Activated B cell treated with CpG ODN at 0.5 μM for 24 hours (primary cell): ENCODE measurements at regions not wholly inside any gene's neighbourhood (a gene's known extent, or its start where the extent isn't known, plus 50 kb on each side); places are given as distances from the start of the nearest gene placed in this dataset.

Experiments used
- ATAC-seq: fragments of 200-7000 bp; cut with Tn5 transposase; one replicate; pipeline ENCODE4 v1.10.0; 2021; ENCODE audit warnings: low read depth, mild to moderate bottlenecking, moderate library complexity
- CTCF ChIA-PET: fragments of 350-600 bp; sonication (Branson Sonifier 250); formaldehyde crosslinking; loops from one replicate; lab custom pipeline; 2021; ENCODE audit warnings: antibody characterized with exemption; lab: Charles Lee
- POLR2A ChIA-PET: fragments of 350-600 bp; sonication (Branson Sonifier 250); formaldehyde crosslinking; loops from one replicate; lab custom pipeline; 2021; ENCODE audit warnings: antibody characterized with exemption; lab: Charles Lee
- DNase-seq: peaks from one replicate; pipeline ENCODE4 v3.0.0; 2022
- H3K27ac Mint-ChIP-seq: one replicate; pipeline ENCODE4 v1.8.0; 2020; ENCODE audit warnings: mixed read lengths
- H3K27me3 Mint-ChIP-seq: one replicate; pipeline ENCODE4 v1.8.0; 2021; ENCODE audit warnings: mixed read lengths
- H3K36me3 Mint-ChIP-seq: one replicate; pipeline ENCODE4 v1.8.0; 2021; ENCODE audit warnings: low read depth, mixed read lengths
- H3K4me1 Mint-ChIP-seq: one replicate; pipeline ENCODE4 v1.8.0; 2021; ENCODE audit warnings: mixed read lengths
- H3K4me3 Mint-ChIP-seq: one replicate; pipeline ENCODE4 v1.8.0; 2020; ENCODE audit warnings: mild to moderate bottlenecking, mixed read lengths
- H3K9me3 Mint-ChIP-seq: one replicate; pipeline ENCODE4 v1.8.0; 2020; ENCODE audit warnings: mixed read lengths
- CTCF ChIP-seq: fragments of 200-600 bp; IDR thresholded peaks from one replicate; pipeline ENCODE4 v1.8.0; 2022; ENCODE audit warnings: antibody characterized with exemption, mild to moderate bottlenecking
- intact Hi-C: fragments of 100-400 bp; cut with micrococcal nuclease; formaldehyde crosslinking; loops from one replicate; pipeline ENCODE4 v1.15.1; 2024

- Mint-ChIP-seq H3K27ac (no peak overlapping the region), H3K9me3 (no peaks in the 10 kb centered on the region), H3K27me3 (no peaks in the 10 kb centered on the region), H3K36me3 (no peaks in the 10 kb centered on the region), H3K4me3 (no peak overlapping the region), H3K4me1 (peaks cover 4% of the 10 kb centered on the region)
- DNase-seq (no peak), ATAC-seq (no peak)
- intact Hi-C loops: no loop called here
- ChIA-PET POLR2A (no interaction called here), CTCF (no interaction called here)
- TF ChIP-seq CTCF: no peak
Observed at GRCh38 chr12:45637242-45637641, 92.3 kb upstream of the ARID2 start.

GRCh38 chr12:45637706-45638105 is 91.8 kb upstream of the ARID2 start:
- H3K9me3 Mint-ChIP-seq: no peaks in the 10 kb centered on the region

GRCh38 chr12:45638386-45638785 is 91.1 kb upstream of the ARID2 start:
- CTCF ChIA-PET: no interaction called here
- no peaks in the 10 kb centered on the region for H3K36me3 Mint-ChIP-seq
- no peak for DNase-seq
- H3K27ac Mint-ChIP-seq: no peak overlapping the region
- POLR2A ChIA-PET: no interaction called here
- no peaks in the 10 kb centered on the region for H3K9me3 Mint-ChIP-seq
- ATAC-seq: no peak
- no peak overlapping the region for H3K4me3 Mint-ChIP-seq
- TF ChIP-seq CTCF: no peak
- peaks cover 4% of the 10 kb centered on the region for H3K4me1 Mint-ChIP-seq
- H3K27me3 Mint-ChIP-seq: no peaks in the 10 kb centered on the region
- intact Hi-C loops: no loop called here

More at GRCh38 chr12:45637706-45638105, 91.8 kb upstream of the ARID2 start:
- ChIA-PET POLR2A (no interaction called here), CTCF (no interaction called here)
- Mint-ChIP-seq H3K4me1 (peaks cover 4% of the 10 kb centered on the region), H3K4me3 (no peak overlapping the region), H3K27ac (no peak overlapping the region), H3K36me3 (no peaks in the 10 kb centered on the region), H3K27me3 (no peaks in the 10 kb centered on the region)
- TF ChIP-seq CTCF: no peak
- DNase-seq (no peak), ATAC-seq (no peak)
- intact Hi-C loops: no loop called here

GRCh38 chr12:45644541-45644940 is 85.0 kb upstream of the ARID2 start:
- DNase-seq: no peak
- no peak for ATAC-seq
- no peak for TF ChIP-seq CTCF
- POLR2A ChIA-PET: no interaction called here
- peaks cover 7% of the 10 kb centered on the region for H3K4me1 Mint-ChIP-seq
- no peak overlapping the region for H3K4me3 Mint-ChIP-seq
- peaks cover 7% of the 10 kb centered on the region for H3K27me3 Mint-ChIP-seq
- H3K36me3 Mint-ChIP-seq: no peaks in the 10 kb centered on the region
- no peaks in the 10 kb centered on the region for H3K9me3 Mint-ChIP-seq
- CTCF ChIA-PET: no interaction called here
- no peak overlapping the region for H3K27ac Mint-ChIP-seq
- intact Hi-C loops: no loop called here

- intact Hi-C loops: no loop called here
- CTCF ChIA-PET: no interaction called here
Observed at GRCh38 chr12:45646851-45647581, 82.5 kb upstream of the ARID2 start.

More at GRCh38 chr12:45646851-45647581, 82.5 kb upstream of the ARID2 start:
- Mint-ChIP-seq H3K9me3 (no peaks in the 10 kb centered on the region), H3K4me3 (no peak overlapping the region), H3K27ac (no peak overlapping the region), H3K27me3 (peaks cover 14% of the 10 kb centered on the region), H3K36me3 (no peaks in the 10 kb centered on the region), H3K4me1 (peaks cover 7% of the 10 kb centered on the region)
- no peak for ATAC-seq
- no peak for TF ChIP-seq CTCF
- POLR2A ChIA-PET: no interaction called here
- no peak for DNase-seq
